Activated naive CD4-positive, alpha-beta T cell (primary cell): ENCODE measurements at regions not wholly inside any gene's neighbourhood (a gene's known extent, or its start where the extent isn't known, plus 50 kb on each side); places are given as distances from the start of the nearest gene placed in this dataset.
A peak's percentile ranks its signal among the peaks of the same experiment; 100 is the strongest.
"Not testable (repeated sequence)": the region's sequence is repeated elsewhere in the genome, so short reads cannot be mapped to it uniquely, and the experiment has no call there.

ENCODE experiments used
- DNase-seq, 4 experiments: peaks; one replicate each; lab custom pipeline; 2025; lab: John Stamatoyannopoulos, UW

- DNase-seq: no peak
Observed at GRCh38 chr1:200317236-200317635, 92.6 kb downstream of the ZNF281 start.

GRCh38 chr1:200316148-200316803, 93.6 kb downstream of the ZNF281 start:
- no peak for DNase-seq

- DNase-seq: no peak
Observed at GRCh38 chr1:200314085-200314750, 95.6 kb downstream of the ZNF281 start.

- no peak for DNase-seq
Observed at GRCh38 chr1:200311256-200311655, 98.6 kb downstream of the ZNF281 start.

GRCh38 chr1:200310824-200311223, 99.0 kb downstream of the ZNF281 start:
- no peak for DNase-seq

- no peak for DNase-seq
Observed at GRCh38 chr1:200307755-200308066, 102.1 kb downstream of the ZNF281 start.

GRCh38 chr1:200306944-200307754, 102.7 kb downstream of the ZNF281 start:
- no peak for DNase-seq

GRCh38 chr1:200305806-200306205, 104.0 kb downstream of the ZNF281 start:
- DNase-seq: no peak

- no peak for DNase-seq
Observed at GRCh38 chr1:200304171-200304570, 105.7 kb downstream of the ZNF281 start.

- DNase-seq: no peak
Observed at GRCh38 chr1:200302921-200303290, 106.9 kb downstream of the ZNF281 start.

- peak in 3 of 4 experiments; percentile 4 to 60 (median 47) for DNase-seq
Observed at GRCh38 chr1:200302192-200302920, 107.5 kb downstream of the ZNF281 start.

- no peak for DNase-seq
Observed at GRCh38 chr1:200301152-200301551, 108.7 kb downstream of the ZNF281 start.

GRCh38 chr1:200299571-200299970, 110.3 kb downstream of the ZNF281 start:
- DNase-seq: no peak

- no peak for DNase-seq
Observed at GRCh38 chr1:200298242-200298641, 111.6 kb downstream of the ZNF281 start.

GRCh38 chr1:200296091-200296661, 113.7 kb downstream of the ZNF281 start:
- DNase-seq: no peak

- DNase-seq: no peak
Observed at GRCh38 chr1:200294241-200294640, 115.6 kb downstream of the ZNF281 start.

- no peak for DNase-seq
Observed at GRCh38 chr1:200292699-200293098, 117.1 kb downstream of the ZNF281 start.

GRCh38 chr1:200291106-200291505, 118.7 kb downstream of the ZNF281 start:
- DNase-seq: no peak

GRCh38 chr1:200290010-200290685, 119.7 kb downstream of the ZNF281 start:
- no peak for DNase-seq

- DNase-seq: no peak
Observed at GRCh38 chr1:200288226-200288625, 121.6 kb downstream of the ZNF281 start.

- DNase-seq: not testable (repeated sequence)
Observed at GRCh38 chr1:200284236-200284635, 125.6 kb downstream of the ZNF281 start.
